Sigmoid colon (tissue), 4 donors: ENCODE measurements at regions not wholly inside any gene's neighbourhood (a gene's known extent, or its start where the extent isn't known, plus 50 kb on each side); places are given as distances from the start of the nearest gene placed in this dataset.

ENCODE experiments used
- POLR2AphosphoS5 ChIP-seq, 4 donors: sonication (generic); formaldehyde crosslinking; IDR thresholded peaks; one replicate each; pipeline ENCODE4 v1.6.1; 2017; ENCODE audit warnings: antibody characterized with exemption in 4 of 4
- TF ChIP-seq, protein P1 (sequence below), 4 experiments: fragments of 450-650 bp in 3 of 4; fragments of 200-600 bp in 1 of 4; IDR thresholded peaks; one replicate each; pipeline ENCODE4 v1.5.1; 2016 to 2019; ENCODE audit warnings: antibody characterized with exemption in 4 of 4, mild to moderate bottlenecking in 3 of 4, moderate library complexity in 2 of 4

- TF ChIP-seq, protein P1, sequence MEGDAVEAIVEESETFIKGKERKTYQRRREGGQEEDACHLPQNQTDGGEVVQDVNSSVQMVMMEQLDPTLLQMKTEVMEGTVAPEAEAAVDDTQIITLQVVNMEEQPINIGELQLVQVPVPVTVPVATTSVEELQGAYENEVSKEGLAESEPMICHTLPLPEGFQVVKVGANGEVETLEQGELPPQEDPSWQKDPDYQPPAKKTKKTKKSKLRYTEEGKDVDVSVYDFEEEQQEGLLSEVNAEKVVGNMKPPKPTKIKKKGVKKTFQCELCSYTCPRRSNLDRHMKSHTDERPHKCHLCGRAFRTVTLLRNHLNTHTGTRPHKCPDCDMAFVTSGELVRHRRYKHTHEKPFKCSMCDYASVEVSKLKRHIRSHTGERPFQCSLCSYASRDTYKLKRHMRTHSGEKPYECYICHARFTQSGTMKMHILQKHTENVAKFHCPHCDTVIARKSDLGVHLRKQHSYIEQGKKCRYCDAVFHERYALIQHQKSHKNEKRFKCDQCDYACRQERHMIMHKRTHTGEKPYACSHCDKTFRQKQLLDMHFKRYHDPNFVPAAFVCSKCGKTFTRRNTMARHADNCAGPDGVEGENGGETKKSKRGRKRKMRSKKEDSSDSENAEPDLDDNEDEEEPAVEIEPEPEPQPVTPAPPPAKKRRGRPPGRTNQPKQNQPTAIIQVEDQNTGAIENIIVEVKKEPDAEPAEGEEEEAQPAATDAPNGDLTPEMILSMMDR (IDR thresholded peaks at IDR 0.05) = no peak
- no peak for TF ChIP-seq POLR2AphosphoS5 (IDR thresholded peaks at IDR 0.05)
Measured at GRCh38 chr3:76346690-76347089, 561.3 kb upstream of the ZNF717 start.
